GM04504 (cell line): ENCODE measurements at regions not wholly inside any gene's neighbourhood (a gene's known extent, or its start where the extent isn't known, plus 50 kb on each side); places are given as distances from the start of the nearest gene placed in this dataset.
"Not testable (repeated sequence)": the region's sequence is repeated elsewhere in the genome, so short reads cannot be mapped to it uniquely, and the experiment has no call there.

Experiments used
- DNase-seq: peaks from one replicate; pipeline ENCODE4 v3.0.0-alpha.2; 2012; ENCODE audit warnings: low read depth

GRCh38 chr3:13248640-13249039 is 171.5 kb downstream of the NUP210 start:
- DNase-seq = no peak

- DNase-seq = no peak
Observed at GRCh38 chr3:13245615-13245978, 172.4 kb upstream of the IQSEC1 start.

GRCh38 chr3:13243586-13243985 is 170.4 kb upstream of the IQSEC1 start:
- no peak for DNase-seq

- DNase-seq = no peak
Observed at GRCh38 chr3:13242364-13242737, 169.1 kb upstream of the IQSEC1 start.

GRCh38 chr3:13241621-13242363 is 168.6 kb upstream of the IQSEC1 start:
- DNase-seq = no peak

- no peak for DNase-seq
Observed at GRCh38 chr3:13240928-13241618, 167.8 kb upstream of the IQSEC1 start.

GRCh38 chr3:13239467-13239760 is 166.2 kb upstream of the IQSEC1 start:
- no peak for DNase-seq

GRCh38 chr3:13238687-13239466 is 165.6 kb upstream of the IQSEC1 start:
- no peak for DNase-seq

GRCh38 chr3:13237776-13238490 is 164.7 kb upstream of the IQSEC1 start:
- no peak for DNase-seq

GRCh38 chr3:13236557-13237173 is 163.4 kb upstream of the IQSEC1 start:
- DNase-seq = no peak

GRCh38 chr3:13235897-13236296 is 162.7 kb upstream of the IQSEC1 start:
- no peak for DNase-seq

GRCh38 chr3:13235079-13235478 is 161.8 kb upstream of the IQSEC1 start:
- DNase-seq = no peak

- DNase-seq = no peak
Observed at GRCh38 chr3:13234666-13235065, 161.4 kb upstream of the IQSEC1 start.

- no peak for DNase-seq
Observed at GRCh38 chr3:13233487-13234485, 160.6 kb upstream of the IQSEC1 start.

GRCh38 chr3:13231781-13232666 is 158.8 kb upstream of the IQSEC1 start:
- no peak for DNase-seq

- no peak for DNase-seq
Observed at GRCh38 chr3:13229273-13229949, 156.2 kb upstream of the IQSEC1 start.

- DNase-seq = no peak
Observed at GRCh38 chr3:13228584-13228983, 155.4 kb upstream of the IQSEC1 start.

- DNase-seq = not testable (repeated sequence)
Observed at GRCh38 chr3:13228169-13228568, 154.9 kb upstream of the IQSEC1 start.
